Progenitor cell of endocrine pancreas (in vitro differentiated cells): ENCODE measurements at regions not wholly inside any gene's neighbourhood (a gene's known extent, or its start where the extent isn't known, plus 50 kb on each side); places are given as distances from the start of the nearest gene placed in this dataset.

Experiments
- DNase-seq: peaks from one replicate; pipeline ENCODE4 v3.0.0; 2021; ENCODE audit warnings: low spot score; ENCODE audit not compliant: unreplicated experiment
- H3K27ac Mint-ChIP-seq: 2 replicates; pipeline ENCODE4 v1.8.0; 2021; ENCODE audit warnings: mild to moderate bottlenecking, moderate library complexity, mixed read lengths
- H3K27me3 Mint-ChIP-seq: 2 replicates; pipeline ENCODE4 v1.8.0; 2021; ENCODE audit warnings: mixed read lengths
- H3K36me3 Mint-ChIP-seq: 2 replicates; pipeline ENCODE4 v1.8.0; 2022; ENCODE audit warnings: mixed read lengths; ENCODE audit not compliant: insufficient read depth
- H3K4me1 Mint-ChIP-seq: 2 replicates; pipeline ENCODE4 v1.8.0; 2021; ENCODE audit warnings: low read depth, mixed read lengths
- H3K4me3 Mint-ChIP-seq: 2 replicates; pipeline ENCODE4 v1.8.0; 2021; ENCODE audit warnings: low read depth, mild to moderate bottlenecking, moderate library complexity, mixed read lengths
- H3K9me3 Mint-ChIP-seq: 2 replicates; pipeline ENCODE4 v1.8.0; 2021; ENCODE audit warnings: low read depth, mixed read lengths
- CTCF ChIP-seq: fragments of 200-600 bp; sonication (generic); IDR thresholded peaks from one replicate; pipeline ENCODE4 v1.5.0; 2021; ENCODE audit warnings: antibody characterized with exemption, mild to moderate bottlenecking; ENCODE audit not compliant: unreplicated experiment

- H3K4me1 Mint-ChIP-seq, result peaks cover 29% of the 10 kb centered on the region
- no peak overlapping the region for H3K27ac Mint-ChIP-seq
- no peak overlapping the region for H3K4me3 Mint-ChIP-seq
- no peaks in the 10 kb centered on the region for H3K36me3 Mint-ChIP-seq
- H3K9me3 Mint-ChIP-seq, result peaks cover 6% of the 10 kb centered on the region
- no peak for TF ChIP-seq CTCF
- no peaks in the 10 kb centered on the region for H3K27me3 Mint-ChIP-seq
- DNase-seq, result no peak
Measured at GRCh38 chr12:19946550-19946949, 421.8 kb upstream of the PDE3A start.

GRCh38 chr12:19947344-19947743 is 421.0 kb upstream of the PDE3A start:
- no peaks in the 10 kb centered on the region for H3K27me3 Mint-ChIP-seq
- peak overlapping the region; percentile 75 for H3K27ac Mint-ChIP-seq
- TF ChIP-seq CTCF, result no peak

GRCh38 chr12:19951664-19952063 is 416.7 kb upstream of the PDE3A start:
- peak overlapping the region; percentile 50 for H3K27ac Mint-ChIP-seq
- no peak for DNase-seq
- no peak for TF ChIP-seq CTCF
- no peaks in the 10 kb centered on the region for H3K36me3 Mint-ChIP-seq
- H3K4me3 Mint-ChIP-seq, result no peak overlapping the region
- no peaks in the 10 kb centered on the region for H3K27me3 Mint-ChIP-seq
- H3K4me1 Mint-ChIP-seq, result peaks cover 28% of the 10 kb centered on the region
- peaks cover 3% of the 10 kb centered on the region for H3K9me3 Mint-ChIP-seq

More at GRCh38 chr12:19947344-19947743, 421.0 kb upstream of the PDE3A start:
- no peaks in the 10 kb centered on the region for H3K36me3 Mint-ChIP-seq
- peaks cover 6% of the 10 kb centered on the region for H3K9me3 Mint-ChIP-seq
- no peak for DNase-seq
- no peak overlapping the region for H3K4me3 Mint-ChIP-seq
- H3K4me1 Mint-ChIP-seq, result peaks cover 37% of the 10 kb centered on the region

- no peak for DNase-seq
- peaks cover 17% of the 10 kb centered on the region for H3K4me1 Mint-ChIP-seq
- H3K27ac Mint-ChIP-seq, result no peak overlapping the region
- no peak overlapping the region for H3K4me3 Mint-ChIP-seq
- no peaks in the 10 kb centered on the region for H3K27me3 Mint-ChIP-seq
- H3K9me3 Mint-ChIP-seq, result peaks cover under 1% of the 10 kb centered on the region
- H3K36me3 Mint-ChIP-seq, result no peaks in the 10 kb centered on the region
- TF ChIP-seq CTCF, result no peak
Measured at GRCh38 chr12:19953734-19954133, 414.6 kb upstream of the PDE3A start.

GRCh38 chr12:19954163-19954562 is 414.2 kb upstream of the PDE3A start:
- H3K4me3 Mint-ChIP-seq, result no peak overlapping the region
- H3K36me3 Mint-ChIP-seq, result no peaks in the 10 kb centered on the region
- H3K4me1 Mint-ChIP-seq, result peaks cover 17% of the 10 kb centered on the region
- no peaks in the 10 kb centered on the region for H3K9me3 Mint-ChIP-seq
- no peaks in the 10 kb centered on the region for H3K27me3 Mint-ChIP-seq
- peak overlapping the region; percentile 58 for H3K27ac Mint-ChIP-seq
- no peak for TF ChIP-seq CTCF
- no peak for DNase-seq
